ENCODE measurements at regions not wholly inside any gene's neighbourhood (a gene's known extent, or its start where the extent isn't known, plus 50 kb on each side); places are given as distances from the start of the nearest gene placed in this dataset.
"Not testable (repeated sequence)": the region's sequence is repeated elsewhere in the genome, so short reads cannot be mapped to it uniquely, and the experiment has no call there.

DNA sequence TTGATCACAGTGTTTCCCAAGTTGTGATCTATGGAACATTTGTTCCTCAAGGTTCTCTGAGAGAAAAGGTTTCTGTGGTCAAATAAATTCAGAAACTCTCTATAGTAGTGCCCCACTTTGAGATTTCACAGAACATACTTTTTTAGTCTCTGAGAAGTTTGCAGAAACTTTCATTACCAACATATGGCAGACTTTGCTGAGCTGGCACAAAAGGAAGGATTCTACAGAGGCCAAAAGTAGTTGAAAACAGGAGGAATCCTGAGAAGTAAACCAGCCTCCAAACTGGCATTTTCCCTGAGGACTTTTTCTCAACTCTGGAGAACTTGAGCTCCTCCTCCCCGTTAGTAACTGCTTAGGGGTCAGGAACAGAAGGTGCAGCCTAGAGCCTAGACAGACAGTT, 117.8 kb upstream of the ESX1 start:
- DNase-seq = no peak

DNA sequence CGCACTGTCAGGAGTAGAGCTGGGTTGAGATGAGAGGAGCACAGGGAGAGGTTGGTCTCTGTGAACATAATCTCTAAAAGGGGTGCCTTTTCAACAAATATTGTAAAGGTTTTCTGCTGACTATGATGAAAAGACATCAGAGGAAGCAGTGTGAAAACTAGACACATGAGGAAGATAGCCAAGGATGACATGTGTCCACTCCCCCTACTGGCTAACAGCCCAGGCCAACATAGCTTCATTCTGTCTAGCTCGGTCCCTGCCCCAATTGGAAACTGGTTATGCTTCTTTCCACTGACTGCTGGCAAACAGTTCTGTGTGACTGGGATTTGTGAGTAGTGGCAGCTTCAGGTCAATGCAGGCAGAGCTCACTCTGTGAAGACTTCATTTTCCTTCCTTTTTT, 115.4 kb upstream of the ESX1 start:
- no peak for DNase-seq

DNA sequence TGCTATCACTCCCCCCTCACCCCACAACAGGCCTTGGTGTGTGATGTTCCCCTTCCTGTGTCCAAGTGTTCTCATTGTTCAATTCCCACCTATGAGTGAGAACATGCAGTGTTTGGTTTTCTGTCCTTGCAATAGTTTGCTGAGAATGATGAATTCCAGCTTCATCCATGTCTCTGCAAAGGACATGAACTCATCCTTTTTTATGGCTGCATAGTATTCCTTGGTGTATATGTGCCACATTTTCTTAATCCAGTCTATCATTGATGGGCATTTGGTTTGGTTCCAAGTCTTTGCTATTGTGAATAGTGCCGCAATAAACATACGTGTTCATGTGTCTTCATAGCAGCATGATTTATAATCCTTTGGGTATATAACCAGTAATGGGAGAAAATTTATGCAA, 106.0 kb upstream of the ESX1 start:
- DNase-seq = not testable (repeated sequence)

DNA sequence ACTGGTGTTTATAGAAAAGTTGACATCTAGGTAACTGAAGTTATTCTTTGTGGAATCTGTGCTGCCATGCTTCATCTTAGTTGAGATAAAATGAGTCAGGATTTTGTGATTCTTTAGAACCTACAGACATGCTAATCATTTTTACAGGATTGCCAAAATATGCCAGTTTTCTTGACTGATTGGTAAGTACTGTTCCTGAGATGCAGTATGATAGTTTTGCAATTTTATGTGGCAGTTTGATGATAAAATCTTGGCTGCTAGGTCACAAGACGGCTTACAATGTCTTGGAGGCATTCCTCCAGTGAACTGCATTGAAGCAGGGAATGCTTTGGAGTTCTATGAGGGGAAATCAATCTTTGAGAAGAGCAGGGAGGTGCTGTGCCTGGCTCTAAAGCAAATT, 104.4 kb upstream of the ESX1 start:
- no peak for DNase-seq

DNA sequence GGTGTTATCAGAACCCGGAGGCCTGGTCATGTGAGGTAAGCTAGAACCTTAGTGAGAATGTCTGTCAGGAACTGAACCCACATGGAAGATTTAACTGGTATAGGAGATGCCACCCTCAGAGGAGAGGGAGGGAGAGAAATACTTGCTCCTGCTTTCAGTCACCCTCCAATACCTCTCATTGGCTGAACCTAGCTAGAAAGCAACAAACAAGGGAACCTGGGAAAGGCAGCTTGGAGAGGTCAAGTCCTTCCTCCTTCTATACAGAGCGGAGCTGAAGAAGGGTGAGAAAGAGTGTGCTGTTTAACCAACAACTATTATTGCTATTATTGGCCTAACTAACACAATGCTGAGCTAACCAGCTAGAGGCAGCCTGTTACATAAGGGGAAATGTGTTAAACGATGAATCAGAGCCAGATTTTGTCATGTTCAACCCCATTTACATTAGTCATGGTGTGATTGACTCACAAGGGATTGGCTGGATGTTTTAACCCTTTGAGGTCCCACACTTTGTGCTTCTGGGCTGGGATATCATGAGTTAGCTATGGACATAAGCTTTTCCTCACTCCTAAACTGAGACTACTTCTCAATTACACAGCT, 96.5 kb upstream of the ESX1 start:
- DNase-seq = no peak

DNA sequence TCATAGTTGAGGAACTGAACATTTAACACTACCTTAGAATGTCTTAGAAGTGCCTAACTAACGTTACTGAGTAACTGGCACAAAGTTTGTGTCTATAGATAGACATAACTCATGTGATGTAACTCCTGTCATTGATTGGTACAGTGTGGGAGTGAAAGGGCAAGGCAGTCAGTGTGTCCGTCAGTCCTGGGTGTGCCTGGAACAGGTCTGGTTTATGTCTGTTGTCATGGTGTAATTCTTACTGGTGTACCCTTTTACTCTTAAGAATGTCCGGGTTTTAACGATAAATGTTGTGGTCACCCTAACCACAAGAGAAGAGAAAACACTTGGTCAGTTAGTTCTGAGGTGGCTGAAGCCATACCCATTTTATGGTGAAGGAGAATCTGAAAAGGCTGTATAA, 93.1 kb upstream of the ESX1 start:
- DNase-seq = no peak

DNA sequence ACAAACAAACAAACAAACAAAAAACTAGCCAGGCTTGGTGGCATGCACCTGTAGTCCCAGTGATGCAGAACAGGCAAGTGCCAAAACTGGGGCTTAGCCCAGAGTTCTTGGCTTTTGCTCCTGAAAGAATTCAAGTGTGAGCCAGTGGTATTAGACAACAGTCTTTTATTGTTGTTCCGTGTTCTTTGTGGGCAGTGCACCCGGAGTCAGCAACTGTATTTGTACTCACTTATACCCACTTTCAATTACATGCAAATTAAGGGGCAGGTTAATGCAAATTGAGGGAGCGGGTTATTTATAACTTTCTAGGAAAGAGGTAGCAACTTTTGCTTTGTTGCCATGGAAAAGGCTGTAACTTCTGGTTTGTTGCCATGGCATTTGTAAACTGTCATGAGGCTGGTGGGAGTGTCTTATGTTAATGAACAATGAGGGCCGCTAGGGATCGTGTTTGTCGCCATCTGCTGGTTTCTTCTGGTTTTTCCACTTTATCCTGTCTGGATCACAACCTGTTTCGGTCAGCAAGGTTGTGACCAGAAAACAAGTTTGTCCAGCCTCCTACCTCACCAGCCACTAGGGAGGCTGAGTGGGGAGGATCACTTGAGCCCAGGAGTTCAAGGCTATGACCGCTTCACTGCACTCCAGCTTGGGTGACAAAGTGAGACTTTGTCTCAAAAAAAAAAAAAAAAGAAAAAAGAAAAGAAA, 88.8 kb upstream of the ESX1 start:
- DNase-seq = no peak

DNA sequence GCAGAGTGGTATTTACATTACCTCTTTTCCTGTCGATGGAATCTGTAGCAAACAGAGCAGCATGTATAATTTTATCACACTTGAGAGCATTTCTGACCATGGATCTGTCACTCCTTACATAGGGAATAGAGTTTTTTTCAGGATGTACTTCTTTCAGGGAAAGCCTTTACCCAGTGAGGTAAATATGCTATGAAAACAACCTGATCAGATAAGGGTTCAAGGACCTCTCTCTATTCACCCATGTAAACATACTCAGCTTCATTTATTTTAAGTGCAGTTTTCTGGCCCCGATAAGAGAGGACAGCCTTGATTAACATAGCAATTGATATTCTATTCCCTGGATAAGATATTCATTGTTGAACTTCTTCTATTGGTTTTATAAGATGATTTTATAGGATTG, 87.3 kb upstream of the ESX1 start:
- no peak for DNase-seq

DNA sequence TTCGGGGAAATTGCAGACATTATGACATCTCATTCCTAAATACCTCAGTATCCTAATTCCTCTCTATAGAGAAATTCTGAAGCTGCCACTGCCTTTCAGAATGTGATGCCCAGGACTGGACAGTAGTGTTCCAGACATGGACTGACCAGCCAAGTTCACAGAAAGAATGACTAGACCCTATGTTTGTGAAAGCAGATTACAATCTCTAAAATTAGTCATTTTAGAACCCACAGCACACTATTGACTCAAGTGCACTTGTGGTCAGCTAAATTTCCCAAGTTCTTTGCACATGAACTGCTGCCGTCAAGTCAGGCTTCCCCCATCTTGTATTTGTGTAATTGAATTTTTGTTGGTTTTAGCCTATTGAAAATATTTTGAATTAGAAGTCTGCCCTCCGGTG, 81.0 kb upstream of the ESX1 start:
- DNase-seq = no peak

DNA sequence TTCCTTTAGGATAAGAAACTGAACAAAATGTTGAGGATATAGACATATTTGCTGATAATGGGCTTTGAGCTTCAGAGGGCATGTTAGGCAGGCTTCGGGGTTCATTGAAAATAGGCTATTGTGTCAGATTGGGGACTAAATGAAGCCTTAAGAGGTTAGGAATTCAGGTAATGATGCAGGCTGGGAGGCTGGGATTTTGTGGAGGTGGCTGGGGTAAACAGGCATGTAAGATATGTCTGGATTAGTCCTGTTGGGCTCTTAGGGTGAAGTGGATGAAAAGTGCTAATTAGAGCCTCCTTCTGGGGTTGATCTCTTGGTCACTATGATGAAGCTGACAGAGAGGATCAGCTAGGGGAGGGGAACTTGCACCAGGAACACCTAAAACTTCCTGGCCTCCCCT, 80.2 kb upstream of the ESX1 start:
- no peak for DNase-seq

DNA sequence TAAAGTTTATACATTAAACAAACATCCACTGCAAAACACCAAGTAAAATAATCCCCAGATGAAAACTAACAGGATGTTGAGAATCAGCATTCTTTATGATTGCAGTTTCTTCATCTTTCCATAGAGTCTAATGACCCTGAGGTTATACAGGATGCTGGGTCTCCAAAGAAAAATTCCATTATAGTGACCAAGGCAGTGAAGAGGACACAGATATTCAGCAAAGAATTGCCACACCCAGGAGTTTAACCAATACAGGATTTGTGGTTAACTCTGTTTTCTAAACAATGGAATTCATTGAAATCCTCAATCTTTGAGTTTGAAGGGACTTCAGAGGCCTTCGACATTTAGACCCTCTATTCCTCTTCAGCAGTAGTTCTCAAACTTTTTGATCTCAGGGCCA, 76.2 kb upstream of the ESX1 start:
- DNase-seq = no peak

DNA sequence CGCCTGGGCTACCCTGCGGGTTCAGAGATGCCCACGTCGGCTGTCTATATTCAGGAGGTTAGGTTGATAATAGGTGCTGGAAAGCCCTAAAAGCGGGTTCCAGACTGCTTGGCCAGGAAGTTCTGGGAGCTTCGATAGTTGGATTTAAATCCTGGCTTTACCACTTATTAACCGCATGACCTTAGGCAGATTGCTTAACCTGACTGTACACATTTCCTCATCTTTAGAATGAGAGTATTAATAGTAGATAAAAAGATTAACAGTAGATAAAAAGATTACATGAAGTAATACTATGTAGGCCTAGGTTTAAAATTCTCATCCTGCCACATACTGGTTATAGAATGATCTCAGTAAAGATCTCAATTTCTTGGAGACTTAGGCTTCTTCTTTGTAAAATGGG, 75.0 kb upstream of the ESX1 start:
- no peak for DNase-seq

DNA sequence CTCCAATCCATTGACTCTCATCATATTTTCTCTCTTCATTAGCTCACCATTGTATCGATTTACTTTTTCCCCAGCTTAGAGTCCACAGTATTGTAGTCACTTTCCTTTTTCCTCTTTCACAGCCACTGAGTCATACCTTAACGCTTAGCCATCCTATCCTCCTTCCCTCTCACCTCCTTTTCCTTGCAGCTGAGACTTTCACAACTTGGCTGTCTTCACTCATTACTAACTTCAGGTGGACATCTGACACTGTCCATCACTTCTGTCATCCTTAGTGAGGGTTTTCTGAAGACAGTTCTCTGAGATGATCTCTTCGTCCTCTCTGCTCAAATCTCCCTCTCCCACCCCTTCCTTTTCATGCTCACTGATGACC, 70.5 kb upstream of the ESX1 start:
- no peak for DNase-seq

DNA sequence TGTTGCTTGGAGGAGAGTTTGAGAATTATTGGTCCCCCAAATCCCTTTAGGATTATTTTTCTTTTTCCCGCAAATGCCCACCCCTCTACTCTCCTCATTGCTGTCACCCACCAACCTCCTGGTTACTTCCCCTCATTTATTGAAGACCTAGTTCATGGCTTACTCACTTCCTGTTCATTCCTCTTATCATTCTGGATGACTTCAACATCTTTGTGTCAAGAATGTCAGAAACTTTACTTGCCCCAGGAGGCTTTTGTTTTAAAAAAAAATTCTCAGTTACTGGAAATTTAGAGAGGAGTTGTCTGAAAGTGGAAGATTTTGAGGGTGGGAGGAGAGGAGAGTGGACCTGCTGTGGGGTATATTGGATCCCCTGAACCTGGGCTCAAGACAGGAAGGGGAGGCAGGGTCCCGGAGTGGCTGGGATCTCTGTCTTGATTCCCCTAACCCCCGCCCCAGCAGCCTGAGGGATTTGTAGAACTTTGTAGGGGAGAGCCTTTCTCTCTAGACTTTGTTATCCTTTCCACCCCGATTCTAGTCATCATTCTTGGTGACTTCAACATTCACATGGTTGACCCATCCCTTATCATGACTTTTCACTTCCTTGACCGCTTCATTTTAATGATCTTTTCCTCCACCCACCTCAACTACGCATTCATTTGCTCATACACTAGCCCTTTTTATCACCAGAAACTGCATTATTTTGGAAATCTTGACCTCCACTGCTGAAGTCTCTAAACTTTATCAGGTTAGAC, 69.9 kb upstream of the ESX1 start:
- DNase-seq = no peak

DNA sequence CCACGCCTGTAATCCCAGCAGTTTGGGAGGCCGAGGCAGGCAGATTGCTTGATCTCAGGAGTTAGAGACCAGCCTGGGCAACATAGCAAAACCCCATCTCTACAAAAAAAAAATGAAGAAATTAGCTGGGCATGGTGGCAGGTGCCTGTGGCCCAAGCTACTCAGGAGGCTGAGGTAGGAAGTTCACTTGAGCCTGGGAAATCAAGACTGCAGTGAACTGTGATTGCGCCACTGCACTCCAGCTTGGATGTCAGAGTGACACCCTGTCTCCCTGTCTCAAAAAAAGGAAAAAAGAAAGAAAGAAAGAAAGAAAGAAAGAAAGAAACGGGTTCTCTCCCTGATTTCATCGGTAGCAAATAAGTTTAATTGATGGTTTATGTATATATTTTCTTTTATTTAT, 64.6 kb upstream of the ESX1 start:
- DNase-seq = no peak

DNA sequence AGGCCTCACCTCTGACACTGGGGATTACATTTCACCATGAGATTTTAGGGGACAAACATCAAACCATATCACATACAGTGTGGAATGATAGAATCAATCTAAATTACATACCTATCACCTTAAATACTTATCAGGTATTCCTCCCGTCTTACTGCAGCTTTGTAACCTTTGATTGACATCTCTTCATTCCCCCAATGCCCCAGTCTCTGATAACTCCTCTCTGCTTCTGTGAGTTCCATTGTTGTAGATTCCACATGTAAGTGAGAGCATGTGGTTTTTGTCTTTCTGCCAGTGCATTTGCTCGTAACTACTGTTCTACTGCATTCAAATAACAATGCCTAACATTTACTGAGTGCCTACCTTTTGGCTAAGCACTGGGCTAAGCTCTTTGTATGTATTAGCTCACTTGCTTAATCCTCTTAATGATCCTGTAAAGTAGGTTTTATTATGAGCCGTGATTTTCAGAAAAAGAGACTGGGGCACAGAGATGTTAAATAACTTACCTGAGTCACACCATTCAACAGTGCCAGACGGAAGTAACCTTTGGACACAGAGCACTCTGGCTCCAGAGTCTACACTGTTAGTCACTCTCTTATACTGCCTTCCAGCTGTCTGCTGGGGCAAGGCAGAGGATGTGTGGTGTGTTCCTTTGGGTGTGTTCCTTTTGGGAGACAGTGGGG, 63.7 kb upstream of the ESX1 start:
- no peak for DNase-seq

DNA sequence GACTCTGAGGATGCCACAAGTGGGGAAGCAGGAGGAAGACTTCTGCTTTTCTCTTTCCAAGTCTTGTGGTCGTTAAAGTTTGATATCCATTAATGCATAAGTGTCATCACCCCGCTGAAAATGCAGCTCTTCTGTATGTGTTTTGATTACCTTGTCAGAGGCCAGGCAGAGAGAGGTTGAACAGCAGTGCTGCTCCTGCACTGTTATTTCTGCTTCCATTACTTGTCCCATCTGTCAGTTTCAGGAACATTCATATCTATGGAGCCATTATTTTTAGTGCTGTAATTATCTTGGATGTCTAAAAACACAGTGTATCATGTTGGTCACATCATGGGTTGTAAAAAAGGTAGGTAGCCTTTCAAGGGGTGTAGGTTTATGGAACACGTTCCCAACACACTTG, 62.0 kb upstream of the ESX1 start:
- DNase-seq = no peak

DNA sequence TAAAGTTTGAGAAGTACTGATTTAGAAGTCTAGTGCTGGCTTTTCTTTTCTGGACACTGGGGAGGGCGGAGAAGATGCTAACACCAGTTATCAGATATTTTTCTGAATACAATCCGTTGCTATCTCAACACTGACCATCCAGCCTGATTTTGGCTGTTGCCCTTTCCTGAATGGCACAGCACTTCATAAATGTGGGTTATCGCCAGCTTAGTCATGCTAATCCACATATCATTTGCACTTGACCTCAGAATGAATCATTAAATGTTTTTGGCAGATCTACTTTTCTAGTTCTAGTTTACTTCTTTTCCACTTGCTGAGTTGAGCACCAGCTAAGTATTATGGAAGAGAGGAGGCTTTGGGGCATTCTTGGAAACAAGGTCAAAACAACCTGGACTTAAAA, 60.8 kb upstream of the ESX1 start:
- no peak for DNase-seq

DNA sequence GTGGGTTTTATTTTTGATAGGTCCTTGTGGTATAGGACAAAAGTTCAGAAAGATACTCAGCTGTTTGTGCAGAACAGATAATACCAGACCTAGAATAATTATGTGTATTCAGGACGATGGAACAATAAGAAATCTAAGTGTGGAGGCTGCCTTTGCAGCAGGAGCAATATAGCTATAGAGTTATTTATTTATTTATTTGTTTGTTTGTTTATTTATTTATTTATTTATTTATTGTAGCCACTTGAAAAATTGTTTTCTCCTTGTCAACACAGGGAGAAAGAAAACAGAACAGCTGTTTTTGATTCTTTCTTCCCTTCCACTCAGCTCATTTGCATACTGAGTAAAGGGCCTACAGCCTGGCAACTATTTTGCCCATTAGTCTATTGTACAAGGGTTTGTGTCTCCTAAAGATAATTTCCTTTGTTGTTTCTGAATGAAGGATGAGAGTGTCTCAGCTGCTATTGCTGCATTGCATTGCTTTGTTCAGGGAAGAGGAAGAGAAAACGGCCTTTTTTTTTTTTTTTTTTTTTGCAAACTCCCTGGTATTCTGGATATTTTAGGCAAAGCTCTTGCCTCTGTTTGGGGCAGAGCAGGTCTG, 56.0 kb upstream of the ESX1 start:
- DNase-seq = no peak

DNA sequence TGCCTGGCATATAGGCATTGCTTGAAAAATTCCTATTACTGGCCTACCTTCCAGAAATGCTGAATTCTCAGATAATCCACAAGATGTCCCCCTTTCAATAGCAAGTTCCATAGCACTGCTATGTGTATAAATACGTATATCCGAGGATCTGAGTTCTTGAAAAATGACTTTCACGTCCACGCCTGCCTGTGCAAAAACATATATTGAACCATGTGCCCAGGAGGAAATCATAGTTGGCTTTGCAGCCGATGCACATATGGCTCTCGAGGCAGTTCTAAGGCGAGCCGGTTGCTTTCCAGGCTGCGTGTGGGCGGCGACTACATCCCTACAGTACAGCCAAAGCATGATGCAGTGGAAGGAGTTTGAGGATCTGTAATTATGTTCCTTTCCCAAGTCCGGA, 55.4 kb upstream of the ESX1 start:
- peak; percentile 0 for DNase-seq

DNA sequence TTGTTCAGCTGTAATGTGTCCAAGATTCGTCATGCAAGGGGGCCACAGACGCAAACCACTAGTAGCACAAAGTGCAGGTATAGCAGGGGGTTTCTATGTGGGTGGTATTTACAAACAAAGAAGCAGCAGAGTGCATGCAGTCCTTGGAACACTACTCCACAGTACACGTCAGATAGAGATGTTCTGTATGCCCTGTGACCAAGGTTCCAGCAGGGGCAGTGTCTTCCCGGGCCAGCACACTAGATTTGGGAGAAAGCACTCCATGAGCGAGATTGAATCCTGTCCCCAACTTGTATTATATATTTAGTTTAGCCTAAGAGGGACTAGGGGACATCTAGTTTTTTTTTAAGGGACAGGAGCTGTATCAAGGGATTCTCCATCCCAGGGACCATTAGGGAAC, 54.4 kb upstream of the ESX1 start:
- no peak for DNase-seq

DNA sequence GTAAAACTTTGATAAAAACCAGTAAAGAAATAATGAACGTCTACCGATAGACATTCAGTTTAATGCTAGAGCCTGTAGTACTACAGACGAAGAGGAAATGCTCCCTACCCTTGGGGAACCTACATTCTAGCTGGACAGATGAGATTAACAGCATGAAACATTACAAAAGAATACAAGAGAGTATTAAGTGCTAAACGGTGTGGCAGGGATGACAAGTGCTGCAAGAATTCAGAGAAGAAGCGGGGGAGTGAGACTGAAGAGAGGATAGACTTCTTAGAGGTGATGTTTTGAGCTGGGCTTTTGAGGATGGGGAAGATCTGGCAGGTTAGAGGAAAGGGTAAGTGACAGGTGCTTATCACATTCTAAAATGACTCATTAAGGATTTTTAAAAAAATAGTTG, 52.6 kb upstream of the ESX1 start:
- DNase-seq = no peak

DNA sequence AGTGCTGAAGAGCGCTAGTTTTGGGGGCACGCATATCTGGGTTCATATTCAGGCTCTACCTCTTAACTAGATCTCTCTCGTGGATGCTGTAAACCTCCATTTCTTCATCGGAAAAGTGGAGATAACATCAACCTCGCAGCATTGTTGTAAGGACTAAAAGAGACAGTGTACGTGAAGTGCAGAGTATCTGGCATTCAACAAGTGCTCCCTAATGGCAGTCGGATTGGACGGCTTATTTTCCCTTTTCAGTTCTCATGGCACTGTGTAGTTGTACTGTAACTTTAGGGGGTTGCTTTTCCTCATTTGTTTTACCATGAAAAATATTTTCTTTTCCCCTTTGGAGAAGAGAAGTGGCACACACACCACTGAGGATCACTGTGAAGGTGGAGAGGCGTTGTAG, 51.4 kb upstream of the ESX1 start:
- no peak for DNase-seq

Measured in NCI-H1694 treated with DMSO at 0.1 percent for 48 hours (cell line).